ENCODE measurements at regions not wholly inside any gene's neighbourhood (a gene's known extent, or its start where the extent isn't known, plus 50 kb on each side); places are given as distances from the start of the nearest gene placed in this dataset.
A peak's percentile ranks its signal among the peaks of the same experiment; 100 is the strongest.

DNA sequence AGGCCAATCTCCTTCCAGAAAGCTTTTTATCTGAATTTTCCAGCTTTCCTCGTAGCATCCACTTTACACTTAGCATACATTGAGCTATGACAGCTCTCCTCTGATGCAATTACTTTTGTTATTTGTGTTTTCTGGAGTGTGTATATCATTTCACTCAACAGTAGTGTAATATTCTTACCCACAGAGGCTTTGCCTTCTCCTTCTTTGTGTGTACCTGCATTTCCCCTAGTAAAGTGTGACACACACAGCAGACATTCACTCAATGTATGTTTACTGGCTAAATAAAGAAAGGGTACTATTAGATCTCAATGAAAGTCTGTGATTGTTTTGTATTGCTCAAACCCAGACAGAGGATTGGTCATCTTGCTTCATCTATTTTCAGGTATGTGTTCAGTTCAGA is 193.7 kb upstream of the MEX3C start:
- H3K27me3 Mint-ChIP-seq (ENCODE audit: low read depth in 3 of 3), result peaks cover 3 to 4% (median 4%) of the 10 kb centered on the region in 3 donors
- H3K27ac Mint-ChIP-seq, result no peak overlapping the region
- no peaks in the 10 kb centered on the region for H3K9me3 Mint-ChIP-seq
- no peaks in the 10 kb centered on the region for H3K4me1 Mint-ChIP-seq
- no peak for DNase-seq
- no peak overlapping the region for H3K4me3 Mint-ChIP-seq
- H3K36me3 Mint-ChIP-seq, result no peaks in the 10 kb centered on the region

GRCh38 chr18:51391731-51392130 is 194.2 kb upstream of the MEX3C start:
- DNase-seq, result no peak
- Mint-ChIP-seq H3K27me3 (ENCODE audit: low read depth in 3 of 3) (peaks cover 4 to 7% (median 5%) of the 10 kb centered on the region in 3 donors), H3K36me3 (no peaks in the 10 kb centered on the region)

GRCh38 chr18:51397347-51397962 is 200.0 kb upstream of the MEX3C start:
- H3K9me3 Mint-ChIP-seq, result no peaks in the 10 kb centered on the region
- H3K4me3 Mint-ChIP-seq, result no peak overlapping the region
- H3K4me1 Mint-ChIP-seq, result no peaks in the 10 kb centered on the region
- H3K27me3 Mint-ChIP-seq (ENCODE audit: low read depth in 3 of 3), result peaks cover 2 to 8% (median 6%) of the 10 kb centered on the region in 3 donors
- no peaks in the 10 kb centered on the region for H3K36me3 Mint-ChIP-seq
- DNase-seq, result no peak
- H3K27ac Mint-ChIP-seq, result no peak overlapping the region

More at GRCh38 chr18:51391731-51392130, 194.2 kb upstream of the MEX3C start:
- H3K4me3 Mint-ChIP-seq, result no peak overlapping the region
- H3K4me1 Mint-ChIP-seq, result no peaks in the 10 kb centered on the region
- no peaks in the 10 kb centered on the region for H3K9me3 Mint-ChIP-seq
- H3K27ac Mint-ChIP-seq, result no peak overlapping the region

GRCh38 chr18:51398104-51398503 is 200.6 kb upstream of the MEX3C start:
- Mint-ChIP-seq H3K4me3 (no peak overlapping the region), H3K9me3 (no peaks in the 10 kb centered on the region), H3K27me3 (ENCODE audit: low read depth in 3 of 3) (peaks cover 2 to 7% (median 6%) of the 10 kb centered on the region in 3 donors), H3K27ac (no peak overlapping the region), H3K36me3 (no peaks in the 10 kb centered on the region), H3K4me1 (no peaks in the 10 kb centered on the region)
- no peak for DNase-seq

DNA sequence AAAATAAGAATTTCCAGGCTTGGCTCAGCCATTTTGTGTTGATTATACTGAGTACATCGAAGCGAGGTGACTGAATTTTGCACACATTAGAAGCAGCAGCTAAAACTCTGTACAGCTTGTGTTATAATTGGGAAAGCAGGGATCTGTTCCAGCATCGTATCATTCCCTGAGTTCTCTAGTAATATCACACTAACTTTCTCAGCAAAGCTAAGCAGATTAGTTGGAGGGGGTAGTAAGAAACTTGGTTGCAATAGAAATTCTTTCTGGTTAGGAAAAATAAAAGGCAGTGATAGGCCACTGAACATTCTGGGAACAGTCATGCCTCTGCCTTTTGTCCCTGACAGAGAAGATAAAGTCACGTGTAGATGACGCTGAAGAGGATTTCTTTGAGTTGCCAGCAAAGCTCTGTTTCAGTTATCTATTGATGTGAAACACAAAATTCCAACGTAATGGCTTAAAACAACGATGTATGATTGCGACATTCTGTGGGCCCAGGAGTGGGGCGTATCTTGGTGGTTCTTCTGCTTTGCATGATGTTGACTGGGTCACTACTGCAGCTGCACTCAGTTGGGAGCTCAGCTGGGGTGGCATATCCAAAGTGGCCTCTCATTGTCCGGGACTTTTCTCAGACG is 202.1 kb upstream of the MEX3C start:
- Mint-ChIP-seq H3K27ac (no peak overlapping the region), H3K27me3 (ENCODE audit: low read depth in 3 of 3) (peaks cover 2 to 7% (median 6%) of the 10 kb centered on the region in 3 donors), H3K36me3 (no peaks in the 10 kb centered on the region), H3K4me3 (no peak overlapping the region), H3K4me1 (no peaks in the 10 kb centered on the region), H3K9me3 (no peaks in the 10 kb centered on the region)
- DNase-seq, result no peak

GRCh38 chr18:51400721-51401120 is 203.2 kb upstream of the MEX3C start:
- no peak for DNase-seq
- no peaks in the 10 kb centered on the region for H3K9me3 Mint-ChIP-seq
- no peaks in the 10 kb centered on the region for H3K36me3 Mint-ChIP-seq
- peaks cover 2 to 7% (median 2%) of the 10 kb centered on the region in 3 donors for H3K27me3 Mint-ChIP-seq (ENCODE audit: low read depth in 3 of 3)
- H3K27ac Mint-ChIP-seq, result no peak overlapping the region
- H3K4me3 Mint-ChIP-seq, result no peak overlapping the region
- no peaks in the 10 kb centered on the region for H3K4me1 Mint-ChIP-seq

DNA sequence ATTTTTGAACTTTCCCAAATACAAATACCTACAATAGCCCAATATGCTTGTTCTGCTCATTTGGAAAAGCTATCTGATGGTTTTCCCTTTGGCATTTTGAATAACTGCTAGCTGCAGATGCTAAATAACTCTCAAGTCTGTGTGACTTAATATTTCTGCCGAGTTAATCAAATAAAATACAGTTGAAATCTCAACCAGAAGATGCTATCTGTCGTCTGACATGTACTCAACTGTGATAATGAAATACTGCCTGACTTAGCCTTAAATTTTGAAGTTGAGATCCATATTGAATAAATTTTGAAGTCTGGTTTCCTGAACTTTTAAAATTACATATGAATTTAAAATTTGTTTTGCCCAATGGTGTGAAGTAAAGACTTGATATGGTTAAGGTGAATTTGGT is 204.4 kb upstream of the MEX3C start:
- H3K4me3 Mint-ChIP-seq, result no peak overlapping the region
- peaks cover 0 to 7% (median 0%) of the 10 kb centered on the region in 3 donors for H3K27me3 Mint-ChIP-seq (ENCODE audit: low read depth in 3 of 3)
- no peaks in the 10 kb centered on the region for H3K9me3 Mint-ChIP-seq
- no peaks in the 10 kb centered on the region for H3K4me1 Mint-ChIP-seq
- H3K36me3 Mint-ChIP-seq, result no peaks in the 10 kb centered on the region
- no peak overlapping the region for H3K27ac Mint-ChIP-seq
- no peak for DNase-seq

- Mint-ChIP-seq H3K4me1 (no peaks in the 10 kb centered on the region), H3K27ac (no peak overlapping the region), H3K9me3 (no peaks in the 10 kb centered on the region), H3K4me3 (no peak overlapping the region), H3K27me3 (ENCODE audit: low read depth in 3 of 3) (peaks cover 3 to 10% (median 3%) of the 10 kb centered on the region in 3 donors), H3K36me3 (no peaks in the 10 kb centered on the region)
- no peak for DNase-seq
These were observed 207.1 kb upstream of the MEX3C start for GRCh38 chr18:51404620-51405019.

DNA sequence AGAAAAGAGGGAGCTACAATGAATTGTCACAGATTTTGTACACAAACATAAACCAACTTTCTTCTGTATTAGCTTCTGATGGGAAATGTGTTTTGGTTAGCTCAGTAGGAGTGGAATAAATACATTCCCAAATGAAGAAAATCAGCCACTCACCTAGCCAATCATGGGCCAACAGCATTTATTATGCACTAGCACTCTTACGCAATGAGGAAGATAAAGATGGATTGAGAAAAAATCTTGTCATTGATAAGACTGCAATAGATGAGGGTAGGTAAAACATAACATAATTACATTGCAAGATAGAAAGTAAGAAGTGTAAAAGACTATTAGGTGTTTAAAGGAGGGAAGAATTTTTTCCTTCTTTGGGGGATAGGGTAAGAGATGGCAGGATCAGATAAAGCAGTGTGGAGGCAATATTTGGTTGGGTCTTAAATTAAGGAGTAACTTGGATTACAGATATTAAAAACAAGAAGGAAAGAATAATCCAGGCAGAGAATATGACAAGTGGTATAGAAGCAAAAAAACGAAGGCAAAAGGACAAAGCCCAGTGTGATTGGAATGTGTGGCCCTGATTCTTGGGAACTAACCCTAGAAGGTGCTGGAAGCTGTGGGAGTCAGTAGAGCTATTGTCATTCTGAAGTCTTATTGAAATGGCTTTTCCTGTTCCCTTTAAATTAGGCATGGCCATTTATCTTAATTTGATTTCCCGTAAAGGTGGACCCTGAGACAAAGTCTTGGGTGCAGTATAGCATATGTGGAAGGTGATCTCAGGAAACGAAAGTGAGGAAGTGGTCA is 208.4 kb upstream of the MEX3C start:
- no peak for DNase-seq
- Mint-ChIP-seq H3K4me1 (no peaks in the 10 kb centered on the region), H3K4me3 (no peak overlapping the region), H3K9me3 (peaks cover 0 to 2% (median 0%) of the 10 kb centered on the region in 6 donors), H3K36me3 (no peaks in the 10 kb centered on the region), H3K27ac (no peak overlapping the region), H3K27me3 (ENCODE audit: low read depth in 3 of 3) (peaks cover 3 to 10% (median 6%) of the 10 kb centered on the region in 3 donors)

DNA sequence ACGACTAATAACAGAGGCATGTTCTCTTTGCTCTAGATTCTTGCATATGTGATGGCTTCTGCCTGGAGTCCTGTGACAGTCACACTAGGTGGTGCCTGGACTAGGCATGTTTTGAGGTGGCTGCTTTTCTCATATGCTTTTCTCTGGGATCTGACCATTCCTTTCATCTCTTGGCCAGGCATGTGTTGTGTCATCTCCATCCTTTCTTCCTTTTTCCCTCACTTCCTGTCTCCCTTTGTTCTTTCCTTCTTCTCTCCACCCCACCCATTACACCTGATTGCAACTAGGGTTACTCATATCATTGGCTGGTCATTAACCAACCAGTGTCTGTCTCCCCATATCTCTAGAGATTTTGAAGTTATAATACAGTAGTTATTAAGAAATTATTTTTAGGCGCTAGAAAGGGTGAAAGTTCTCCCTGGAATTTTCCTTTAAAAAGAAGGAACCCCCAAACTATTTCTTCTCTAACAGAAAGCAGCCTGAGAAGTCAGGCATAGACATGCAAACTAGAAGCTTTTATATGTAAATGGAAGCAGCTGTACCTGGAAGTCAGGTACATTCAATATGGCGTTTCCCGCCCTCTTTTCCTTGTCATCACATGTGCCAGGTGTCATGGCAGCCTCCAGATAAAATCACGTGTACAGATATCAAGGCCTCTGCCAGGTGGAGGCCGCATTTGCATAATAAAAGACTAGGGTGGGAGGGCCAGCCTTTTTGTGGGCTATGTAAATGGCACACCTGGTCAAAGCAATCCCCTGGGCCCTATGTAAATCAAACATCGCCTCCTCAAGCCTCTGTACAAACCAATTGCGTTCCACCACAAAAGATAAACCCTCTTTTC is 220.4 kb upstream of the MEX3C start:
- H3K27ac Mint-ChIP-seq, result no peak overlapping the region
- H3K9me3 Mint-ChIP-seq, result no peaks in the 10 kb centered on the region
- no peak overlapping the region for H3K4me3 Mint-ChIP-seq
- DNase-seq, result no peak
- peaks cover 0 to 9% (median 5%) of the 10 kb centered on the region in 3 donors for H3K27me3 Mint-ChIP-seq (ENCODE audit: low read depth in 3 of 3)
- no peaks in the 10 kb centered on the region for H3K4me1 Mint-ChIP-seq
- H3K36me3 Mint-ChIP-seq, result no peaks in the 10 kb centered on the region

DNA sequence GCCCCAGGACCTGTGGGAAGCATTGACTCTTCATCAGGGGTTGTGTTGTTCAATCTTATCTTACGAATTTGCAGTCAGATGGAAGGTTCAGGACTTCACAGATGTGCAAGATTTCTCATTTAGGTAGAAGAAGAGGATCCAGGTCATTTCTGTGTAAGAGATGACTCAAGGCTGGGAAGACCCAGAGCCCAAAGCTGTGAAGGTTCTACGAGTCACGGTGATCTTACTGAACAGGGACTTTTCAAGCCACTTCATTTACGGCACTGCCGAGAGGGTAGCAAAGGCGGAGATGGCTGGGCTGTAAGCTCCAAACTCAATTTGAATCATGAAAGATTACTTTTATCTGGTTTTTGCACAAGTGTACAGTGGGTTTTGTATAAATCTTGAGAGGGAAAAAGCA is 228.0 kb upstream of the MEX3C start:
- no peaks in the 10 kb centered on the region for H3K36me3 Mint-ChIP-seq
- no peak for DNase-seq
- peaks cover 2 to 4% (median 3%) of the 10 kb centered on the region in 3 donors for H3K27me3 Mint-ChIP-seq (ENCODE audit: low read depth in 3 of 3)
- H3K4me1 Mint-ChIP-seq, result no peaks in the 10 kb centered on the region
- peaks cover 0 to 3% (median 0%) of the 10 kb centered on the region in 6 donors for H3K9me3 Mint-ChIP-seq
- H3K27ac Mint-ChIP-seq, result no peak overlapping the region
- peak overlapping the region in 1 of 5 donors; percentile 44 for H3K4me3 Mint-ChIP-seq

DNA sequence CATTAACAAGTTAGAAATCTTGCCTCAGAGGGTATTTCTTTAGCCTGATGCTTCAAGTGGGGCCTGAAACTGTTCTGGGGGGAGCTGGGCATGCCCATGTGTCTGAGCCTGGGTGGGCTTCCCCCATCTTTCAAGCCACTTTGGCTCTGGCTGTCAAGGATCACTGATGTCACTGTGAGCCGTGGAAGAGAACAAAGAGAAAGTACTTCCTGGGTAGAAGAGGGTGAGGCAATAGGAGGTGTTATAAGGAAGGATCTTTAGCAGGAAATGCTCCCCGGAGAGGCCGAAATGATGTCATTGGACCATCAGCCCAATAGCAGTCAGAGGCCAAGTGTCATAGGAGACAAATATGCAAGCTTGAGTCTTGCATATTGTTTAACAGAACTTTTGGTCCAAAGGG is 228.4 kb upstream of the MEX3C start:
- no peak for DNase-seq
- peak overlapping the region in 1 of 5 donors; percentile 44 for H3K4me3 Mint-ChIP-seq
- H3K36me3 Mint-ChIP-seq, result no peaks in the 10 kb centered on the region
- no peak overlapping the region for H3K27ac Mint-ChIP-seq
- peaks cover 0 to 5% (median 0%) of the 10 kb centered on the region in 6 donors for H3K9me3 Mint-ChIP-seq
- no peaks in the 10 kb centered on the region for H3K4me1 Mint-ChIP-seq
- peaks cover 2 to 4% (median 3%) of the 10 kb centered on the region in 3 donors for H3K27me3 Mint-ChIP-seq (ENCODE audit: low read depth in 3 of 3)

GRCh38 chr18:51426996-51427395 is 229.5 kb upstream of the MEX3C start:
- H3K4me3 Mint-ChIP-seq, result no peak overlapping the region
- no peaks in the 10 kb centered on the region for H3K4me1 Mint-ChIP-seq

More at GRCh38 chr18:51426996-51427395, 229.5 kb upstream of the MEX3C start:
- Mint-ChIP-seq H3K27me3 (ENCODE audit: low read depth in 3 of 3) (peaks cover 2 to 6% (median 3%) of the 10 kb centered on the region in 3 donors), H3K36me3 (no peaks in the 10 kb centered on the region), H3K27ac (no peak overlapping the region), H3K9me3 (peaks cover 0 to 5% (median 0%) of the 10 kb centered on the region in 6 donors)
- no peak for DNase-seq

All from immature natural killer cell (primary cell).